ENCODE measurements at regions not wholly inside any gene's neighbourhood (a gene's known extent, or its start where the extent isn't known, plus 50 kb on each side); places are given as distances from the start of the nearest gene placed in this dataset.
"Not testable (repeated sequence)": the region's sequence is repeated elsewhere in the genome, so short reads cannot be mapped to it uniquely, and the experiment has no call there.

DNA sequence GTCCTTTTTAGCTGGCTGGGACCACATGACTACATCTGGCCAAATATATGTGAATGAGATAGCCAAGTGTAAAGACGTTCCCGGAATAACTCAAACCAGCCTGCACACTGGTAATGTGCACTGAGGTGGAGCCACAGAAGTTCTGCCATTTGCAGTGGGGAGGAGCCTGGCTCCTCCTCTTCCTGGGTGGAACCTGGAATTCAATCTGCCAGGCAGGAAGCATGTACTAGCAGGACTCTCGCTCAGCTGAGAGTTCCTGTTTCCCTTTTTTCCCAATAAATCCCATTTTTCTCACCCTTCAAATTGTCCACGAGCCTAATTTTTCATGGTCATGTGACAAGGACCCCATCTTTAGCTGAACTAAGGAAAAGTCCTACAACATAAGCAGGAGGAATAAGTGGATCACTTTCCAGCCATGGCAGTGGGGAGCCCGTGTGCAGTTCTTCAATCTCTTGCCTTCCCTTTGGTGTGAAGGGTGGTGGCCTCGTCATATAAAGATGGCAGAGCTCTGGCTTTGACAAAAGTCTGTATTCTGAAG lies 183.2 kb downstream of the UXS1 start:
- no peaks in the 10 kb centered on the region for H3K4me1 ChIP-seq

DNA sequence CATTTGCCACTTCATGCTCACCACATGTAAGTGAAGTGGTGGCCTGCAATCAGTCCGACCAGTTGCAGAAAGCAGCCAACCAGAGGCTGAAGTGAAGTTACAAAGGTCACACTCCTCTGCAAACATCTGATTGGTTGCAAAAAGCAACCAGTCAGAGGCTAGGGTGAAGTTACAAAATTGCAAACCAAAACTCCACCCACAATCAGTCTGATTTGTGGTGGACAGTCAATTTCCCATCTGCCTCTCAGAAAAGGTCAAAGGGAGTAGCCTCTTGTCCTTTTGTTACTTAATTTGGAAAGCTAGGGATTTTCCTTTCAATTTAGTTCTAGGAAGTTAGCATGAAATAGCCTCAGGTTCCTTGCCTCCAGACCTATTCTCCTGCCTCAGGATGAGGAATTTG lies 185.0 kb downstream of the UXS1 start:
- Histone ChIP-seq H3K4me3 (no peak overlapping the region), H3K4me2 (no peak overlapping the region), H3K27me3 (no peaks in the 10 kb centered on the region), H3K36me3 (no peaks in the 10 kb centered on the region), H4K20me1 (no peaks in the 10 kb centered on the region), H3K9me3 (peaks cover 57% of the 10 kb centered on the region), H3K4me1 (no peaks in the 10 kb centered on the region), H3K27ac (no peak overlapping the region), H3K9ac (no peak overlapping the region)
- TF ChIP-seq Cebpa-rat (IDR thresholded peaks at IDR 0.05) = no peak

More for the DNA sequence above, 183.2 kb downstream of the UXS1 start:
- H3K9me3 ChIP-seq = peaks cover 47% of the 10 kb centered on the region
- no peaks in the 10 kb centered on the region for H4K20me1 ChIP-seq
- H3K36me3 ChIP-seq = no peaks in the 10 kb centered on the region
- H3K27ac ChIP-seq = no peak overlapping the region
- H3K4me3 ChIP-seq = no peak overlapping the region
- no peak overlapping the region for H3K9ac ChIP-seq
- H3K4me2 ChIP-seq = no peak overlapping the region
- no peak for TF ChIP-seq Cebpa-rat (IDR thresholded peaks at IDR 0.05)
- H3K27me3 ChIP-seq = no peaks in the 10 kb centered on the region

DNA sequence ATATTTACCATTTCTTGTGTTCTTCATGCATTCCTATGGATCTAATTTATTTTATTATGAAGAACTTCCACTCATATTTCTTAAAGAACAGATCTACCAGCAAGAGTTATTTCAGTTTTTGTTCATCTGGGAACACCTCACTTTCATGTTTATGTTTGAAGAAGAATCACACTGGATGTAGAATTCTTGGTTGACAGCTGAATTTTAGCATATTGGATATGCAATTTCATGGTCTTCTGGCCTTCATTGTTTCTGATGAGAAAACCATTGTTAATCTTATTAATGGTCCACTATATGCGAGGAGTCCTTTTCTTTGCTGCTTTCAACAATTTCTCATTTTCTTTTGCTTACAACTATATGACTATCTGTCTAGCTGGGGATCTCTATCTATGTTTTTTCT lies 189.2 kb downstream of the UXS1 start:
- H3K4me1 ChIP-seq = no peaks in the 10 kb centered on the region
- H3K4me3 ChIP-seq = no peak overlapping the region
- H3K9ac ChIP-seq = no peak overlapping the region
- no peak for TF ChIP-seq Cebpa-rat (IDR thresholded peaks at IDR 0.05)
- H3K27ac ChIP-seq = no peak overlapping the region
- no peaks in the 10 kb centered on the region for H3K27me3 ChIP-seq
- H3K4me2 ChIP-seq = no peak overlapping the region
- peaks cover 59% of the 10 kb centered on the region for H3K9me3 ChIP-seq
- no peaks in the 10 kb centered on the region for H4K20me1 ChIP-seq
- H3K36me3 ChIP-seq = no peaks in the 10 kb centered on the region

DNA sequence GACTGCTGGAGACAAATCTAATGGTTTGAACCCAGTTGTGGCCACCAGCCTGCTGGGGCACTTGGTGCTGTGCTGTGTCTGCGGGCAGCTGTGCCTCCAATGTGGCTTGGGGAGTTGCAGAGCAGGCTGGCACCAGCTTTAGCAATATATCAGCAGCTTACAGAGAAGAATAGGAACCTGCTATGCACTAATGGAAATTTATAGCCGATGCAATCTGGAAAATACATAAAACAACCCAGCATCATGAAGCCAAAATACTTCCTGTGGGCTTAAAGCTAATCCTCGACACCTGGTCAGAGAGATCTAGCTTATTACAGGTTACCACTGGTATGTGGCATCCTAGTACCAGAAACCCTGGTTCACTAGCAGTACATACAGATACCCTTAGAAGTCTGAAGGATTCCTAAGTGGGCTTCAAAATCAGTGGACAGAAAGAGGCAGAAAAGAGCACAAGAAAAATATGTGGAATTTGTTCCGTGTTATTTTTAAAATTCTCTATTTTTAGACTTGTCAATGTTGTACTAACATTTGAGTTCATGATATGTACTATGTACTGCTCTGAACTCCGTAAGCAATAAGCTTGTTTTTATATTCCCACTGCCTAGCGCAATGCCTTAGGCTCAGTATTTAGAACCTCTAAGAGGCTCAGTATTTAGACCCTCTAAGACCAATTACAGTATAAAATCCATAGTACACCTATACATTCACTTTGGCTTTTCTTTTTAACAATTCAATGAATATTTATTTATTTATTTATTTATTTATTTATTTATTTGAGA lies 194.7 kb downstream of the UXS1 start:
- H3K27ac ChIP-seq = no peak overlapping the region
- no peak overlapping the region for H3K4me3 ChIP-seq

DNA sequence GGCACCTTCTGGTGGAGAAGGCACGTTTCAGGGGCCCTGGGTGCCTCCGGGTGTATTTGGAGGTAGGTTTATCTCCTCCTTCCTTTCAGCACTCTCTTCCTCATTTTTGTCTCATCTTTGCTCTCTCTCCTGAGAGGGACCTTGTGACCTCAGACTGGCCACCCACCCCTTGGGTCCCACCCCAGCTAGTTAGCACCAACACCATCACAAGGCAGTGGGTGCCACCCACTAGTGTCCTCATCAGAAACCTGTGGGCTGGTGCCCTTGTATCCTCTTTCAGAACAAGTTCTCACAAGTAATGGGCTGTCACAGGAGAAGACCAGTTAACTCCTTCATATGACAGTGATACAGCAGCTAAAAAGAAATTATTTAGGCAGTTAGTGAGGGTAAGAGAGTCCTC lies 196.4 kb downstream of the UXS1 start:
- H3K4me2 ChIP-seq = no peak overlapping the region
- no peaks in the 10 kb centered on the region for H3K4me1 ChIP-seq
- H3K9me3 ChIP-seq = peaks cover 60% of the 10 kb centered on the region
- TF ChIP-seq Cebpa-rat (IDR thresholded peaks at IDR 0.05) = no peak
- H3K4me3 ChIP-seq = no peak overlapping the region
- no peaks in the 10 kb centered on the region for H4K20me1 ChIP-seq
- H3K27me3 ChIP-seq = no peaks in the 10 kb centered on the region
- no peak overlapping the region for H3K27ac ChIP-seq
- H3K36me3 ChIP-seq = no peaks in the 10 kb centered on the region
- H3K9ac ChIP-seq = no peak overlapping the region

More for the DNA sequence above, 194.7 kb downstream of the UXS1 start:
- no peaks in the 10 kb centered on the region for H3K4me1 ChIP-seq
- no peaks in the 10 kb centered on the region for H3K27me3 ChIP-seq
- no peaks in the 10 kb centered on the region for H3K36me3 ChIP-seq
- no peaks in the 10 kb centered on the region for H4K20me1 ChIP-seq
- no peak overlapping the region for H3K4me2 ChIP-seq
- H3K9me3 ChIP-seq = peaks cover 43% of the 10 kb centered on the region
- TF ChIP-seq Cebpa-rat (IDR thresholded peaks at IDR 0.05) = no peak
- no peak overlapping the region for H3K9ac ChIP-seq

DNA sequence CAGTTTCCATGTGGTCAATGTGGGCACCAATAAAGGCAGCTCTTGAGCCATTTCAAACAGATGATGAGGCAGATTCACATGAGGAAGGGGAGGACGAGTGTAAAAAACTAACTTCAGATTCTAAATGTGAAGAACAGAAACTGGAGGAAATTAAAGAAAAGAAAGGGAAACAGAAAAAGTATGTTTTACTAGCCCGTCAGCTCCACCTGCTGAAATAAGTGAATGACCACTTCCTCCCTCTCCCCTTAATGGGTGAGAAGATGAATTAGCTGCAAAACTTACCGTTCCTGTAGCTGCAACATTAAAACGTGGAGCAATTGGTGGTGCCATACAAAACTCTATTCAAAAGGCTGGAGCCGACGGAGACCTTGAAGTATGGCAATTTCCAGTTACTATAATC lies 203.5 kb downstream of the UXS1 start:
- no peak overlapping the region for H3K4me2 ChIP-seq
- no peaks in the 10 kb centered on the region for H3K36me3 ChIP-seq
- H3K9ac ChIP-seq = no peak overlapping the region
- H3K9me3 ChIP-seq = peaks cover 93% of the 10 kb centered on the region
- no peak overlapping the region for H3K27ac ChIP-seq
- H3K27me3 ChIP-seq = no peaks in the 10 kb centered on the region
- no peak for TF ChIP-seq Cebpa-rat (IDR thresholded peaks at IDR 0.05)
- no peaks in the 10 kb centered on the region for H3K4me1 ChIP-seq
- no peak overlapping the region for H3K4me3 ChIP-seq
- no peaks in the 10 kb centered on the region for H4K20me1 ChIP-seq

DNA sequence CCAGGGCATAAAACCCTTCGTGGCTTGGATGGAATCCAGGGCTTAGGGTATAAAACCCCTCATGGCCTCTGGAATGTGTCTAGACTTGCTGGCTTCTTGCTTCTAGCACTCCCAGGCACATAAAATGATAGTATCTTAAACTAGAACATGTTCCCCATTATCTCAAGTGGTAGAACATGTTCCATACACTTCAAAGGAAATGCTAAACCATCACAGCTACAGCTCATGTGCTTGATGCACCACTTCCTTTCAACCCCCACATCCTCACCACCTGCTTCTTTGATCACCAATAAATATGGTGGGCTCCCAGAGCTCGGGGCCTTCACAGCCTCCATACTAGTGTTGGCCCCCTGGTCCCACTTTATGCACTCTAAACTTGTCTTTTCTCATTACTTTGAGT lies 204.3 kb downstream of the UXS1 start:
- not testable (repeated sequence) for H3K4me1 ChIP-seq, H4K20me1 ChIP-seq, H3K4me3 ChIP-seq, H3K27ac ChIP-seq, H3K4me2 ChIP-seq, H3K36me3 ChIP-seq, H3K27me3 ChIP-seq, H3K9ac ChIP-seq
- peaks cover 93% of the 10 kb centered on the region for H3K9me3 ChIP-seq

DNA sequence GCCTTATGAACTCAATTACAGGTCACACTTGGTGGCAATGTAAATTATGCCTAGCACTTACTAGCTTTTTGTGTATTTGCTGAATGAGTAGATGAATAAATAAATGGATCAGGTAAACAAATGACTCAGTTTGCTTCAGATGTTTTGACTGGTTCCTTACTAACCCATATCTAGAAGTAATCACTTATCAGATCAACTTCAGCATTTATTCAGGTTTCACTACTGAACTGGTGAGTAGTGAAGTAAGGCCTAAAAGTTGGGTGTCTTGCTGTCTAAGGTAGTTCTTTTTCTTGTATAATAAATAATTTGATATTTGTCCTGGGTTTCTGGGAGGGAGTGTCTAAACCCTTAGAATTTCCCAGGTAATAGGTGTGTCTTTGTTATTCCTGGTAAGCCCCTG lies 205.0 kb downstream of the UXS1 start:
- Histone ChIP-seq H4K20me1 (no peaks in the 10 kb centered on the region), H3K4me3 (no peak overlapping the region), H3K36me3 (no peaks in the 10 kb centered on the region), H3K27me3 (no peaks in the 10 kb centered on the region), H3K4me2 (no peak overlapping the region), H3K9me3 (peaks cover 90% of the 10 kb centered on the region), H3K4me1 (no peaks in the 10 kb centered on the region), H3K9ac (no peak overlapping the region), H3K27ac (no peak overlapping the region)
- no peak for TF ChIP-seq Cebpa-rat (IDR thresholded peaks at IDR 0.05)

DNA sequence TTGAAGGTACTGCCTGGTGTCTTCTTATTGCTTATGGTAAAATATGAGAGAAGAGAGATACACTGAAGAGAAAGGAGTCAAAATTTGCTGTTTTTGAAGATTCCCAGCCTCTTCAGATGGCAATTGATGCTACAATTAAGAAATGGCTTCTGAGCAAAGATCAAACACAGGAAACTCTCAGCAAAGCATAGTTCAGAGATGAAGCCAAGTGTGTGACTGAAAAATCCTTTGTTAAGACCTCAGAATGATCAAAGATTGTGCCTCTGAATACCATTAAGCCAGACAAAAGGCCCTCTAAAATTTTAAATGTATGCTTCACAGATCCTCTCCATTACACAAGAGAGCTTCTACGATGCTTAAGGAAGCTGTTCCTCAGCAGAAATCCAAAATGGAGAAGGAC lies 216.3 kb downstream of the UXS1 start:
- H3K4me1 ChIP-seq = peaks cover 12% of the 10 kb centered on the region
- H3K9me3 ChIP-seq = peaks cover 49% of the 10 kb centered on the region
- no peak overlapping the region for H3K9ac ChIP-seq
- H3K4me3 ChIP-seq = no peak overlapping the region
- H3K36me3 ChIP-seq = no peaks in the 10 kb centered on the region
- TF ChIP-seq Cebpa-rat (IDR thresholded peaks at IDR 0.05) = no peak
- no peaks in the 10 kb centered on the region for H4K20me1 ChIP-seq
- no peaks in the 10 kb centered on the region for H3K27me3 ChIP-seq
- H3K4me2 ChIP-seq = no peak overlapping the region
- no peak overlapping the region for H3K27ac ChIP-seq

DNA sequence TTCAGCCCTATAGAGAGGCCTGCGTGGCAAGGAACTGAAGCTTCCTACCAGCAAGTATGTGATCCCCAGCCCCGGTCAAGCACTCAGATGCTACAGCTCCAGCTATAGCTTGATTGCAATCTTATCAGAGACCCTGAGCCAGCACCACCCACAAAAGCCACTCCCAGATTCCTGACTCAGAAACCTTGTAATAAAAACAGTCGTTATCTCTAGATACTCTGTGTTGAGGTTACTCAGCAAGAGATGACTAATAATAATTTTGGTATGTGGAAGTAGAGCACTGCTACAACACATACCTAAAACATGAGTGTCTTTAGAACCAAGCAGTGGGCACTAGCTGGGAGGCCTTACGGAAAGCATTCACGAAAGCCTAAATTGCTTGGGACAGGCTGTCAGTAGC lies 216.9 kb downstream of the UXS1 start:
- no peak overlapping the region for H3K4me2 ChIP-seq
- no peak for TF ChIP-seq Cebpa-rat (IDR thresholded peaks at IDR 0.05)

More for the DNA sequence above, 216.9 kb downstream of the UXS1 start:
- Histone ChIP-seq H3K27me3 (no peaks in the 10 kb centered on the region), H3K9ac (no peak overlapping the region), H3K4me1 (peaks cover 16% of the 10 kb centered on the region), H3K4me3 (no peak overlapping the region), H3K27ac (no peak overlapping the region), H3K9me3 (peaks cover 49% of the 10 kb centered on the region), H4K20me1 (no peaks in the 10 kb centered on the region), H3K36me3 (no peaks in the 10 kb centered on the region)

Measured in BLaER1 (cell line).